Smooth muscle cell (in vitro differentiated cells): ENCODE measurements at regions not wholly inside any gene's neighbourhood (a gene's known extent, or its start where the extent isn't known, plus 50 kb on each side); places are given as distances from the start of the nearest gene placed in this dataset.

Source experiments
- DNase-seq: peaks from one replicate; lab custom pipeline; 2025; ENCODE audit not compliant: unreplicated experiment; lab: John Stamatoyannopoulos, UW
- H2AFZ ChIP-seq: fragments of 200-600 bp; sonication (generic); 2 replicates; pipeline ENCODE4 v1.6.0; 2016; ENCODE audit warnings: antibody characterized with exemption, low read depth, mild to moderate bottlenecking
- H3F3A ChIP-seq: fragments of 200-600 bp; sonication (generic); 2 replicates; pipeline ENCODE4 v1.6.0; 2017; ENCODE audit warnings: antibody characterized with exemption, low read depth
- H3K27ac ChIP-seq: fragments of 200-600 bp; sonication (generic); 2 replicates; pipeline ENCODE4 v1.5.1; 2016; ENCODE audit warnings: low read depth, mild to moderate bottlenecking
- H3K27me3 ChIP-seq: fragments of 200-600 bp; sonication (generic); 2 replicates; pipeline ENCODE4 v1.6.1; 2016; ENCODE audit warnings: low read depth, mild to moderate bottlenecking
- H3K36me3 ChIP-seq: fragments of 200-600 bp; sonication (generic); 2 replicates; pipeline ENCODE4 v1.5.1; 2016; ENCODE audit warnings: low read depth
- H3K4me1 ChIP-seq: fragments of 200-600 bp; sonication (generic); 2 replicates; pipeline ENCODE4 v1.5.1; 2016; ENCODE audit warnings: low read depth
- H3K4me2 ChIP-seq: fragments of 200-600 bp; sonication (generic); 2 replicates; pipeline ENCODE4 v1.6.0; 2016; ENCODE audit warnings: mild to moderate bottlenecking
- H3K4me3 ChIP-seq: fragments of 200-600 bp; sonication (generic); 2 replicates; pipeline ENCODE4 v1.5.1; 2016; ENCODE audit warnings: mild to moderate bottlenecking
- H3K79me2 ChIP-seq: fragments of 200-600 bp; sonication (generic); 2 replicates; pipeline ENCODE4 v1.6.0; 2016; ENCODE audit warnings: low read depth, mild to moderate bottlenecking
- H3K9ac ChIP-seq: fragments of 200-600 bp; sonication (generic); 2 replicates; pipeline ENCODE4 v1.6.0; 2016; ENCODE audit warnings: low read depth
- H3K9me3 ChIP-seq: fragments of 200-600 bp; sonication (generic); replicated peaks from 2 replicates; pipeline ENCODE4 v1.5.1; 2016; ENCODE audit warnings: low read depth
- H4K20me1 ChIP-seq: fragments of 200-600 bp; sonication (generic); 2 replicates; pipeline ENCODE4 v1.6.0; 2016; ENCODE audit warnings: low read depth
- CTCF ChIP-seq: fragments of 200-600 bp; sonication (generic); IDR thresholded peaks from 2 replicates; pipeline ENCODE4 v1.5.1; 2017; ENCODE audit warnings: borderline replicate concordance, mild to moderate bottlenecking, antibody characterized with exemption; ENCODE audit not compliant: insufficient read depth, poor library complexity, severe bottlenecking
- WGBS: methylation state at CpG from one replicate; pipeline ENCODE4 v1.1.7; 2016; ENCODE audit warnings: low lambda C conversion rate; 5-methylcytosine and 5-hydroxymethylcytosine counted together

- no peak overlapping the region for H2AFZ ChIP-seq
- no peaks in the 10 kb centered on the region for H3K4me1 ChIP-seq
- H3K4me3 ChIP-seq = no peak overlapping the region
- no peak overlapping the region for H3K27ac ChIP-seq
- 90% methylated on average over 1 of the region's 1 CpG for WGBS
- H3K27me3 ChIP-seq = no peaks in the 10 kb centered on the region
- H3K4me2 ChIP-seq = no peak overlapping the region
- H3K36me3 ChIP-seq = no peaks in the 10 kb centered on the region
- no peaks in the 10 kb centered on the region for H3F3A ChIP-seq
- TF ChIP-seq CTCF = no peak
- H3K79me2 ChIP-seq = no peaks in the 10 kb centered on the region
- no peak for DNase-seq
- H3K9ac ChIP-seq = no peak overlapping the region
- H3K9me3 ChIP-seq = peaks cover 9% of the 10 kb centered on the region
- no peaks in the 10 kb centered on the region for H4K20me1 ChIP-seq
Measured at GRCh38 chr10:36457751-36458150, 667.6 kb upstream of the ANKRD30A start.

GRCh38 chr10:36455526-36456133 lies 669.8 kb upstream of the ANKRD30A start:
- no peak for TF ChIP-seq CTCF
- Histone ChIP-seq H3K79me2 (no peaks in the 10 kb centered on the region), H3K36me3 (no peaks in the 10 kb centered on the region), H3K9me3 (peaks cover 9% of the 10 kb centered on the region), H3K4me1 (peaks cover 4% of the 10 kb centered on the region), H3F3A (no peaks in the 10 kb centered on the region), H4K20me1 (no peaks in the 10 kb centered on the region), H3K4me2 (no peak overlapping the region), H3K4me3 (no peak overlapping the region), H3K27me3 (no peaks in the 10 kb centered on the region), H2AFZ (no peak overlapping the region), H3K27ac (no peak overlapping the region), H3K9ac (no peak overlapping the region)
- WGBS = 76% methylated on average over 3 of the region's 3 CpGs
- no peak for DNase-seq

- WGBS = 71% methylated on average over 4 of the region's 4 CpGs
- TF ChIP-seq CTCF = no peak
- H3K36me3 ChIP-seq = no peaks in the 10 kb centered on the region
Measured at GRCh38 chr10:36452851-36453250, 672.5 kb upstream of the ANKRD30A start.

GRCh38 chr10:36451391-36451970 lies 673.9 kb upstream of the ANKRD30A start:
- TF ChIP-seq CTCF = no peak
- H3K27ac ChIP-seq = peak overlapping the region; percentile 94
- H3K27me3 ChIP-seq = no peaks in the 10 kb centered on the region
- no peaks in the 10 kb centered on the region for H3K9me3 ChIP-seq
- no peaks in the 10 kb centered on the region for H4K20me1 ChIP-seq
- no peaks in the 10 kb centered on the region for H3K79me2 ChIP-seq
- H3K36me3 ChIP-seq = no peaks in the 10 kb centered on the region
- H3F3A ChIP-seq = peaks cover 12% of the 10 kb centered on the region
- no peak for DNase-seq
- no peak overlapping the region for H3K9ac ChIP-seq
- no peak overlapping the region for H3K4me3 ChIP-seq
- peaks cover 23% of the 10 kb centered on the region for H3K4me1 ChIP-seq
- 78% methylated on average over 8 of the region's 8 CpGs for WGBS
- peak overlapping the region; percentile 10 for H2AFZ ChIP-seq
- peak overlapping the region; percentile 83 for H3K4me2 ChIP-seq

More at GRCh38 chr10:36452851-36453250, 672.5 kb upstream of the ANKRD30A start:
- DNase-seq = no peak
- Histone ChIP-seq H3K4me1 (peaks cover 23% of the 10 kb centered on the region), H2AFZ (no peak overlapping the region), H3K9me3 (peaks cover under 1% of the 10 kb centered on the region), H3K27ac (no peak overlapping the region), H3K27me3 (no peaks in the 10 kb centered on the region), H3K4me3 (no peak overlapping the region), H3K4me2 (no peak overlapping the region), H4K20me1 (no peaks in the 10 kb centered on the region), H3F3A (peaks cover 12% of the 10 kb centered on the region), H3K9ac (no peak overlapping the region), H3K79me2 (no peaks in the 10 kb centered on the region)
